ENCODE measurements at regions not wholly inside any gene's neighbourhood (a gene's known extent, or its start where the extent isn't known, plus 50 kb on each side); places are given as distances from the start of the nearest gene placed in this dataset.

DNA sequence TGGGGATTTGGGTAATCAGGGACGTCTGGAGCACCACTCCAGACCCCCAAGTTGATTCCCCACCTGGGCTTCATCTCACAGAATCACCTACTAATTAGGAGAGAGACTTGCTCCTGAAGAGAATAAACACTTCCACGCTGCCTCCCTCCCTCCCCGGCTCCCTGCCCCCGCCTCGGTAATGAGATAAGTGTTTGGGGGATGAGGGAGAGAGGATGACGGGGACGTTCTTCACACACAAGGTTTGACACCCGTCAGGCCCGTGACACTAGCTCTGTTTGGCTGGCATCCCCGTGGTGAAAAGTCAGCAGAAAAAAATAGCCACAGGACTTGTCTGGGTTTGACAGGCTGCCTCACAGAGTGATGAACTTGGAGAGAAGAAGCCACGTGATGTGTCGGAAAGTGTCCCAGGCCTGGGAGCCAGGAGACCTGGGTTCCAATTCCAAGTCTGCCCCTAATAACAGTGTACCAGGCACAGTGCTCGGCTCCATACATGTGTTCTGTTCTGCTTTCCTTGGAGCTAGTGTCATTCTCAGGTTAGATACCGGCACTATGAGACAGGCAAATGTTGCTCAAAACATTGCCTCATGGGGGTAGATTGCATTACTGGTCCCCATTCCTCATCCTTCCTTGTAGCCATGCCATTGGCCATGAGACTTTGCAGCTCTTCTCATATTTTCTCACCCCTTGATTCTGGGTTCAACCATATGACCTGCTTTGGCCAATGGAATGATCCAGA, 578.0 kb downstream of the BCOR start:
- Histone ChIP-seq H2BK12ac (ENCODE audit: low read length in 2 of 2) (no peak overlapping the region), H3K23ac (ENCODE audit: low read length in 2 of 2) (no peak overlapping the region), H3K18ac (ENCODE audit: low read depth in 1 of 2, low read length in 2 of 2) (no peak overlapping the region), H3K9me3 (ENCODE audit: control insufficient read depth, low read length) (peaks cover 17% of the 10 kb centered on the region), H4K8ac (ENCODE audit: low read length) (no peak overlapping the region), H2AFZ (ENCODE audit: low read depth, low read length) (no peak overlapping the region), H3K4me1 (ENCODE audit: control insufficient read depth, insufficient read depth, low read depth, low read length) (no peaks in the 10 kb centered on the region), H3K4me3 (ENCODE audit: insufficient read depth in 1 of 2, low read depth in 1 of 2, low read length in 2 of 2) (no peak overlapping the region), H3K14ac (ENCODE audit: low read length in 2 of 2) (no peak overlapping the region), H3K36me3 (ENCODE audit: control insufficient read depth in 1 of 2, insufficient read depth in 2 of 2, low read depth in 1 of 2, low read length in 2 of 2) (no peaks in the 10 kb centered on the region), H3K4ac (ENCODE audit: low read depth in 1 of 2, low read length in 2 of 2) (no peak overlapping the region), H3K27ac (ENCODE audit: low read length, poor library complexity, severe bottlenecking) (no peak overlapping the region), H2BK120ac (ENCODE audit: low read depth, low read length) (no peak overlapping the region), H3K27me3 (ENCODE audit: control insufficient read depth in 1 of 2, insufficient read depth in 1 of 2, low read length in 2 of 2) (peaks cover 0 to 48% of the 10 kb centered on the region in 2 experiments), H3K79me1 (replicated peaks; ENCODE audit: low read length, poor library complexity, severe bottlenecking) (no peaks in the 10 kb centered on the region), H3K9ac (ENCODE audit: low read length) (peak overlapping the region; percentile 36), H3K4me2 (ENCODE audit: low read length, poor library complexity, severe bottlenecking) (no peak overlapping the region), H2BK5ac (ENCODE audit: low read depth, low read length, poor library complexity, severe bottlenecking) (no peak overlapping the region), H2AK5ac (ENCODE audit: low read length, severe bottlenecking) (no peak overlapping the region), H4K91ac (ENCODE audit: low read length) (no peak overlapping the region), H2BK15ac (ENCODE audit: low read depth, poor library complexity, severe bottlenecking) (no peak overlapping the region)
- WGBS = 64% methylated on average over 13 of the region's 14 CpGs
- DNase-seq = no peak

DNA sequence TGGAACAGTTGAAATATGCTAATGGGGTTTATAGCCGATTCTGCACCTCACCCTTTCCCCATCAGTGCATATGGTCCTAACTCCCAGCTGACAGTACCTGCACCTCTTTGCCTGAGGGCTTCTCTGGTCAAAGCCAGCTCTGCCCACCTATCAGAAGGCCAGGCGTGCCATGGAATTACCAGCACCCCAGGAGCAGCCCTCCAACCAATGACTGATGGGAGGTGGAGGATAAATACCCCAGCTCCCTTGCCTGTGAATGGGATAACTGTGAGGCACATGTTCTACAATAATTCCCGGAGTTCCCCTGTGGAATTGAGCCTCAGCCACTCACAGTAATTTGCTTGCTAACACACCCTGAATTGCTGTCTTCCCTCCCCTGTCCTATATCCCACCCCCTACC, 572.0 kb downstream of the BCOR start:
- Histone ChIP-seq H2BK15ac (ENCODE audit: low read depth, poor library complexity, severe bottlenecking) (no peak overlapping the region), H4K91ac (ENCODE audit: low read length) (no peak overlapping the region), H3K4me3 (ENCODE audit: insufficient read depth in 1 of 2, low read depth in 1 of 2, low read length in 2 of 2) (no peak overlapping the region), H2AFZ (ENCODE audit: low read depth, low read length) (no peak overlapping the region), H2BK5ac (ENCODE audit: low read depth, low read length, poor library complexity, severe bottlenecking) (no peak overlapping the region), H3K14ac (ENCODE audit: low read length in 2 of 2) (no peak overlapping the region), H3K4me1 (ENCODE audit: control insufficient read depth, insufficient read depth, low read depth, low read length) (no peaks in the 10 kb centered on the region), H3K9ac (ENCODE audit: low read length) (no peak overlapping the region), H2BK120ac (ENCODE audit: low read depth, low read length) (no peak overlapping the region), H4K8ac (ENCODE audit: low read length) (no peak overlapping the region), H3K4ac (ENCODE audit: low read depth in 1 of 2, low read length in 2 of 2) (no peak overlapping the region), H3K27me3 (ENCODE audit: control insufficient read depth in 1 of 2, insufficient read depth in 1 of 2, low read length in 2 of 2) (peaks cover 0 to 20% of the 10 kb centered on the region in 2 experiments), H3K27ac (ENCODE audit: low read length, poor library complexity, severe bottlenecking) (no peak overlapping the region), H3K9me3 (ENCODE audit: control insufficient read depth, low read length) (peaks cover 21% of the 10 kb centered on the region), H3K4me2 (ENCODE audit: low read length, poor library complexity, severe bottlenecking) (no peak overlapping the region), H2AK5ac (ENCODE audit: low read length, severe bottlenecking) (no peak overlapping the region), H3K79me1 (replicated peaks; ENCODE audit: low read length, poor library complexity, severe bottlenecking) (no peaks in the 10 kb centered on the region), H3K18ac (ENCODE audit: low read depth in 1 of 2, low read length in 2 of 2) (no peak overlapping the region), H3K36me3 (ENCODE audit: control insufficient read depth in 1 of 2, insufficient read depth in 2 of 2, low read depth in 1 of 2, low read length in 2 of 2) (no peaks in the 10 kb centered on the region), H3K23ac (ENCODE audit: low read length in 2 of 2) (no peak overlapping the region), H2BK12ac (ENCODE audit: low read length in 2 of 2) (no peak overlapping the region)
- no peak for DNase-seq
- 67% methylated on average over 1 of the region's 3 CpGs for WGBS

DNA sequence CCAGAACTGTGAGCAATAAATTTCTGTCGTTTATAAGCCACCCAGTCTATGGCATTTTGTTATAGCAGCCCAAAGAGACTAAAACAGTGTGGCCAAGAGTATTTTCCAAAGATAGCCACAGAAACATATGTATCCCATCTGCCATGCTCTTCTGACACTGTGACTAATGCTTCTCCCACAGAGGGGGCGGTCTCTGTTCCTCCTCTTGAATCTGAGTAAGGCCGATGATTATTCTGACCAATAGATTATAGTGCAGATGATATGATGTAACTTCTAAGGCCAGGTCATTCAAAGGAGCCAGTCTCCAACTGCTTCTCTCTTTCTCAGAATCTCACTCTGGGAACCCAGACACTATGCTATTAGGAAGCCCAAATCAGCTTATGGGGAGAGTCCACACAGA, 570.7 kb downstream of the BCOR start:
- Histone ChIP-seq H2BK12ac (ENCODE audit: low read length in 2 of 2) (no peak overlapping the region), H3K36me3 (ENCODE audit: control insufficient read depth in 1 of 2, insufficient read depth in 2 of 2, low read depth in 1 of 2, low read length in 2 of 2) (no peaks in the 10 kb centered on the region), H3K4me3 (ENCODE audit: insufficient read depth in 1 of 2, low read depth in 1 of 2, low read length in 2 of 2) (no peak overlapping the region), H3K9me3 (ENCODE audit: control insufficient read depth, low read length) (peaks cover 29% of the 10 kb centered on the region), H3K27me3 (ENCODE audit: control insufficient read depth in 1 of 2, insufficient read depth in 1 of 2, low read length in 2 of 2) (peaks cover 0 to 21% of the 10 kb centered on the region in 2 experiments), H2BK120ac (ENCODE audit: low read depth, low read length) (no peak overlapping the region), H2AFZ (ENCODE audit: low read depth, low read length) (no peak overlapping the region), H3K18ac (ENCODE audit: low read depth in 1 of 2, low read length in 2 of 2) (no peak overlapping the region), H3K4ac (ENCODE audit: low read depth in 1 of 2, low read length in 2 of 2) (no peak overlapping the region), H3K79me1 (replicated peaks; ENCODE audit: low read length, poor library complexity, severe bottlenecking) (no peaks in the 10 kb centered on the region), H2BK15ac (ENCODE audit: low read depth, poor library complexity, severe bottlenecking) (no peak overlapping the region), H3K14ac (ENCODE audit: low read length in 2 of 2) (no peak overlapping the region), H4K8ac (ENCODE audit: low read length) (no peak overlapping the region), H3K27ac (ENCODE audit: low read length, poor library complexity, severe bottlenecking) (no peak overlapping the region), H3K9ac (ENCODE audit: low read length) (no peak overlapping the region), H2AK5ac (ENCODE audit: low read length, severe bottlenecking) (no peak overlapping the region), H3K23ac (ENCODE audit: low read length in 2 of 2) (no peak overlapping the region), H3K4me2 (ENCODE audit: low read length, poor library complexity, severe bottlenecking) (no peak overlapping the region), H4K91ac (ENCODE audit: low read length) (no peak overlapping the region), H2BK5ac (ENCODE audit: low read depth, low read length, poor library complexity, severe bottlenecking) (no peak overlapping the region), H3K4me1 (ENCODE audit: control insufficient read depth, insufficient read depth, low read depth, low read length) (no peaks in the 10 kb centered on the region)
- peak; percentile 23 for DNase-seq
- 77% methylated on average over 1 of the region's 3 CpGs for WGBS

DNA sequence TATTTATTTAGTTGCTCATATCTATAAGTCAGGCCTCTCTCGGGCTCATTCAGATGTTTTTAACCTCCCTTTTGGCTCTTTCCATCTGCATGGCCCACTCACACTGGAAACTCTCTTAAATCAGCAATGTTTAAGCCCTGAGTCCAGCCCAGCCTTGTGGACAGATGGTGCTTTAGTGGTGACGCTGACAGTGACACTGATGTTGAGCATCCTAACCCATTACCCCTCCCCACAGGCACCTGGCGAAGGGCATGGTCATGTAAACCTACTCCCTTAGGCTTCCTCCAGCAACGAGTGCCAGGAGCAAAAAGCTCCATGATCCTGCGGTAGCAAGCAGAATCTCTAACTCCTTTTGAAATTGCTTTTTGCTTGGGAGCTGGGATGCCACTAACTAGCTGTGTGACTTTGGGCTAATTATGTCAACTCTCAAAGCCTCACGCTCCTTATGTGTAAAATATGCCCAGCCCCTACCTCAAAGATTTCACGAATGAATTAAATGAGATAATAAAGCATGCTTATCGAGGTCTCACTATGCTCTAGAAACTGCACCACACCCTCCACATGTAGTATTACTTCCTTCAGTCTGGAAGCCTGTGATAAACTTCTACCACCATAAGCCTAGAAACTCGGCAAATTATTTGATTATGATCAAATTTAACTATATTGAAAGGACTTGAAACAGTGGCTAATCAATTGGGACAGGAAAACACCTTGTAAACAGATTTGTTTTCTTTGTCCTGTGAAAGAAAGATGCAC, 569.4 kb downstream of the BCOR start:
- no peak overlapping the region for H3K4me2 ChIP-seq (ENCODE audit: low read length, poor library complexity, severe bottlenecking)
- WGBS = 87% methylated on average over 7 of the region's 9 CpGs
- H3K36me3 ChIP-seq (ENCODE audit: control insufficient read depth in 1 of 2, insufficient read depth in 2 of 2, low read depth in 1 of 2, low read length in 2 of 2) = no peaks in the 10 kb centered on the region

More for the DNA sequence above, 569.4 kb downstream of the BCOR start:
- Histone ChIP-seq H2BK5ac (ENCODE audit: low read depth, low read length, poor library complexity, severe bottlenecking) (no peak overlapping the region), H3K4ac (ENCODE audit: low read depth in 1 of 2, low read length in 2 of 2) (no peak overlapping the region), H3K27me3 (ENCODE audit: control insufficient read depth in 1 of 2, insufficient read depth in 1 of 2, low read length in 2 of 2) (peaks cover 0 to 34% of the 10 kb centered on the region in 2 experiments), H2BK12ac (ENCODE audit: low read length in 2 of 2) (no peak overlapping the region), H3K27ac (ENCODE audit: low read length, poor library complexity, severe bottlenecking) (no peak overlapping the region), H2AFZ (ENCODE audit: low read depth, low read length) (no peak overlapping the region), H3K18ac (ENCODE audit: low read depth in 1 of 2, low read length in 2 of 2) (no peak overlapping the region), H2BK15ac (ENCODE audit: low read depth, poor library complexity, severe bottlenecking) (no peak overlapping the region), H3K79me1 (replicated peaks; ENCODE audit: low read length, poor library complexity, severe bottlenecking) (no peaks in the 10 kb centered on the region), H2AK5ac (ENCODE audit: low read length, severe bottlenecking) (no peak overlapping the region), H4K8ac (ENCODE audit: low read length) (no peak overlapping the region), H4K91ac (ENCODE audit: low read length) (no peak overlapping the region), H3K4me3 (ENCODE audit: insufficient read depth in 1 of 2, low read depth in 1 of 2, low read length in 2 of 2) (no peak overlapping the region), H3K9me3 (ENCODE audit: control insufficient read depth, low read length) (peaks cover 27% of the 10 kb centered on the region), H3K23ac (ENCODE audit: low read length in 2 of 2) (no peak overlapping the region), H3K14ac (ENCODE audit: low read length in 2 of 2) (no peak overlapping the region), H3K4me1 (ENCODE audit: control insufficient read depth, insufficient read depth, low read depth, low read length) (no peaks in the 10 kb centered on the region), H3K9ac (ENCODE audit: low read length) (no peak overlapping the region), H2BK120ac (ENCODE audit: low read depth, low read length) (no peak overlapping the region)
- DNase-seq = no peak
